ENCODE measurements at regions not wholly inside any gene's neighbourhood (a gene's known extent, or its start where the extent isn't known, plus 50 kb on each side); places are given as distances from the start of the nearest gene placed in this dataset.

- DNase-seq (ENCODE audit: low read depth) = no peak
Observed at GRCh38 chr12:126949558-126949957, 1317.4 kb upstream of the TMEM132C start.

GRCh38 chr12:126950266-126950665 lies 1316.7 kb upstream of the TMEM132C start:
- DNase-seq (ENCODE audit: low read depth) = no peak
- H3K36me3 ChIP-seq (ENCODE audit: control insufficient read depth, insufficient read depth, low read length) = no peaks in the 10 kb centered on the region
- no peaks in the 10 kb centered on the region for H3K27me3 ChIP-seq (ENCODE audit: control insufficient read depth, insufficient read depth, low read length)
- no peak overlapping the region for H3K4me3 ChIP-seq (ENCODE audit: low read depth, low read length)
- ChIA-PET CTCF (no interaction called here), POLR2A (no interaction called here)
- TF ChIP-seq CTCF (IDR thresholded peaks at IDR 0.05; ENCODE audit: insufficient read depth, low read depth, low read length) = no peak

More at GRCh38 chr12:126949558-126949957, 1317.4 kb upstream of the TMEM132C start:
- ChIA-PET POLR2A (no interaction called here), CTCF (no interaction called here)
- TF ChIP-seq CTCF (IDR thresholded peaks at IDR 0.05; ENCODE audit: insufficient read depth, low read depth, low read length) = no peak
- H3K27me3 ChIP-seq (ENCODE audit: control insufficient read depth, insufficient read depth, low read length) = no peaks in the 10 kb centered on the region
- H3K36me3 ChIP-seq (ENCODE audit: control insufficient read depth, insufficient read depth, low read length) = no peaks in the 10 kb centered on the region
- no peak overlapping the region for H3K4me3 ChIP-seq (ENCODE audit: low read depth, low read length)

- POLR2A ChIA-PET = no interaction called here
- Histone ChIP-seq H3K4me3 (ENCODE audit: low read depth, low read length) (no peak overlapping the region), H3K36me3 (ENCODE audit: control insufficient read depth, insufficient read depth, low read length) (no peaks in the 10 kb centered on the region), H3K27me3 (ENCODE audit: control insufficient read depth, insufficient read depth, low read length) (no peaks in the 10 kb centered on the region)
- no peak for DNase-seq (ENCODE audit: low read depth)
- TF ChIP-seq CTCF (IDR thresholded peaks at IDR 0.05; ENCODE audit: insufficient read depth, low read depth, low read length) = no peak
- CTCF ChIA-PET = no interaction called here
Observed at GRCh38 chr12:126952096-126953007, 1314.6 kb upstream of the TMEM132C start.

GRCh38 chr12:126953365-126953889 lies 1313.5 kb upstream of the TMEM132C start:
- no peak for DNase-seq (ENCODE audit: low read depth)
- Histone ChIP-seq H3K4me3 (ENCODE audit: low read depth, low read length) (no peak overlapping the region), H3K27me3 (ENCODE audit: control insufficient read depth, insufficient read depth, low read length) (no peaks in the 10 kb centered on the region), H3K36me3 (ENCODE audit: control insufficient read depth, insufficient read depth, low read length) (no peaks in the 10 kb centered on the region)
- CTCF ChIA-PET = no interaction called here
- POLR2A ChIA-PET = no interaction called here
- TF ChIP-seq CTCF (IDR thresholded peaks at IDR 0.05; ENCODE audit: insufficient read depth, low read depth, low read length) = no peak

- ChIA-PET CTCF (interaction anchor here (1.5 kb wide), 1 partner anchor 87 kb away, joined by 3 read pairs; no protein-coding TSS in a partner anchor), POLR2A (no interaction called here)
- Histone ChIP-seq H3K4me3 (ENCODE audit: low read depth, low read length) (no peak overlapping the region), H3K36me3 (ENCODE audit: control insufficient read depth, insufficient read depth, low read length) (no peaks in the 10 kb centered on the region), H3K27me3 (ENCODE audit: control insufficient read depth, insufficient read depth, low read length) (no peaks in the 10 kb centered on the region)
- no peak for TF ChIP-seq CTCF (IDR thresholded peaks at IDR 0.05; ENCODE audit: insufficient read depth, low read depth, low read length)
- no peak for DNase-seq (ENCODE audit: low read depth)
Observed at GRCh38 chr12:126960221-126960620, 1306.7 kb upstream of the TMEM132C start.
